Vagina (tissue), 2 donors: ENCODE measurements at regions not wholly inside any gene's neighbourhood (a gene's known extent, or its start where the extent isn't known, plus 50 kb on each side); places are given as distances from the start of the nearest gene placed in this dataset.

Experiments
- CTCF ChIP-seq, 3 experiments: fragments of 450-650 bp in 2 of 3; fragments of 200-600 bp in 1 of 3; sonication (generic) in 1 of 3; IDR thresholded peaks; one replicate each; pipeline ENCODE4 v1.5.1; 2017 to 2019; ENCODE audit warnings: antibody characterized with exemption in 3 of 3, mild to moderate bottlenecking in 2 of 3, moderate library complexity in 2 of 3
- POLR2A ChIP-seq, 2 donors: fragments of 450-650 bp; IDR thresholded peaks; one replicate each; pipeline ENCODE4 v1.6.1; 2017; ENCODE audit warnings: antibody characterized with exemption in 2 of 2, mild to moderate bottlenecking in 2 of 2, moderate library complexity in 2 of 2

GRCh38 chr3:124409650-124410275, 320.5 kb upstream of the UMPS start:
- TF ChIP-seq CTCF (IDR thresholded peaks at IDR 0.05) (no peak), POLR2A (IDR thresholded peaks at IDR 0.05) (no peak)
